IPS DF 4.7 (cell line): ENCODE measurements at regions not wholly inside any gene's neighbourhood (a gene's known extent, or its start where the extent isn't known, plus 50 kb on each side); places are given as distances from the start of the nearest gene placed in this dataset.
"Not testable (repeated sequence)": the region's sequence is repeated elsewhere in the genome, so short reads cannot be mapped to it uniquely, and the experiment has no call there.

Source experiments
- DNase-seq: peaks from one replicate; pipeline ENCODE4 v3.0.0-alpha.2; 2013; ENCODE audit warnings: low spot score; ENCODE audit errors: extremely low read depth

DNA sequence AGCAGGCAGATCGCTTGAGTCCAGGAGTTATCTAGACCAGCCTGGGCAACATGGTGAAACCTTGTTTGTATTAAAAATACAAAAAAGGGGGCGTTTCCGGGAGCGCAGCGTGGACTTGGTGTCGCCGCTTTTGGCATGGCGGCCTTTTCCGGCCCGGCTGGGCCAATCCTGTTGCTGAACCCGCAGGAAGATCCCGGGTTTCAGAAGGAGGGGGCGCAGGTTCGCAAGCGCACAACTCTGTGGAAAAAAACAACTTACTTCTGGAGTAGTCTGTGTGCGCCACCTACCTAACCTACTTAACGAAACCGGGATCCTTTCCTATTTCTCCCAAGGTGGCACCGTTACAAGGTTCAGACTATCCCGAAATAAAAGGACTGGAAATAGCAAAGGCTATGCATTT lies 198.6 kb downstream of the MSX2 start:
- no peak for DNase-seq

DNA sequence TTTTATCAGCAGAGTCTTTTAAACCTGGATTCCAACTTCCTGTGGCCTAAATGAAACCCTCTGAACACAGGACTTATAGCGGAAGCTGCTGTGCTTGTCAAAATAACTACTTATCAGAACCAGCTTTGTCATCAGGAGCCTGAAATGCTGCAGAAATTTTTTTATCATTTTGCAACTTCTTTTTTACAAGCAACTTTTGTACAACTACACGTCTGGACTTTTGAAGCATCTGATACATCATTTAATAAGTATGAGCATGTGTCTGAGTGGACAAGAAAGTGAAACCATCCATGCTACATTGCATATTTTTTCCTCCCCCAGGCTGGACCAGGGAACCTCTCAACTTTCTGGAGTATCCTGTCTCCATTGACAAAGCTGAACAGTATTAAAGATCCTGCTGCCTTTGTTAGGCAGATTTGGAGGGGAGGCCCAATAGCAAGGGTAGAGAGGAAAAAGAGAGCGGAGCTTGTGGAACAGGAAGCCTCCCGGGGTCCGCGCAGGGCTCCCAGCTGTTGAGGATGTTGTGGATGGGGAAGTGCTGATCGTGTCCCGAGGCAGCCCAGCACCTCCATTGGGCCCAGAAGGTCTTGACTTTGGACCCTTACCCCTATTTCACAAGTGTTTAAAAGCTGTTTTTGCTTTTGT lies 196.6 kb downstream of the MSX2 start:
- no peak for DNase-seq

DNA sequence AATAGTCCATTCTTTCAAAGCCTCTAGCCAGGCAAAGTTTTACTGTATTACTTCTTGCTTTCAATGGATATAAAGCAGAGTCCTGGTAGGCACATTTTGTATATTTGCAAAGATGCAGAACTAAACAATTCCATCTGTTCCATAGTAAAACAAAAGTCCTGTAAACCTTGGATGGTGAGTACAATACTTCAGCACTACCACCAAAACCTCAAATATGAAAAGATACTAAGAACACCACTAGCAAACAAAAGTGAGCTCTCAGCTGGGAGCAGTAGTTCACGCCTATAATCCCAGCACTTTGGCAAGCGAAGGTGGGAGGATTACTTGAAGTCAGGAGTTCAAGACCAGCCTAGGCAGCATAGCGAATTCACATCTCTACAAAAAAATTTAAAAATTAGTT lies 195.0 kb downstream of the MSX2 start:
- DNase-seq: no peak

- no peak for DNase-seq
Measured at GRCh38 chr5:174918655-174919054, 194.3 kb downstream of the MSX2 start.

DNA sequence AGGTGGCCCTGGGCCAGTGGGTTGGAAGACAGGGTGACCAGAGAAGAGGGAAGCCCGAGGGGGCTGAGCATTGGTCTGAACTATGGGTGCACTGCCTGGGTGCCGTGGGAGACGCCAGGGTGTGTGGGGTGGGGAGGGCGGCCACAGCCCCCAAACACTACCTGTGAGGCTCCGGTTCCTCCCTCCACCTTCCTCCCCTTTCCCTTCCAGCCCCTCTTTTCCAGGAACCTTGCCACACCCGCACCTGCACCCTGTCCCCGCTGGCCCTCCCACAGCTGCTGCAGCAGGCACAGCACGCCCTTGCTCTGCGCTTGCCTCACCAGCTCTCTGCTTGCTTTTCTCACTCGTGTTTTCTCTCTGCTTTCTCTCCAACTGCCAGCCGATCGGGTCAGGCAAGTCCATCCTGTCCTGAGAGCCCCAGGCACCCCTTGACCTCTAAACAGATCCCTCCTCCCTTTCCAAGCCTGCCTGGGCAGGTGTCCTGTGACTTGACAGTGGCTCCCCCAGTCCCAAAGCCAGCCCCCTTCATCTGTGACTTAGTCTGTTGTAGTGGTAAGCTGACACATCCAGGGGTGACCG lies 193.7 kb downstream of the MSX2 start:
- no peak for DNase-seq

DNA sequence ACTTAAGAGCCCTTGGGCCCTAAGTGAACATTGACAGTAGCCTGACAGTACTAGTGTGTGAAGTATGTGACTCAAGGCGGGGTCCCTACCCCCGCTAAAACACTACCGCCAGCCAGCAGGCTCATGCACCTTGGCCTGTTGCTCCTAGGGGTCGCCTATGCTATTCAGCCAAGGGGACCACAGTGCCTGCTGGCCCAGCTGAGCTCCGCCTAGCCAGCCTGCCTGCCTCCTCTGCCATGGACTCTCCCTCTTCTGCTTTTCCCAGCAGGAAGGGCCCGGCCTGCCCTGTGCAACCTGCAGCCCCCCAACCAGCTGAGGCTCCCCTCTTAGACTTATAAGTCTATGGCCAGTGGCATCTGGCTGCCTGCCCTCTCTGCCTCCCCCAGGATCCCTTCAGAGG lies 193.1 kb downstream of the MSX2 start:
- not testable (repeated sequence) for DNase-seq

GRCh38 chr5:174916924-174917323 lies 192.5 kb downstream of the MSX2 start:
- DNase-seq: not testable (repeated sequence)

- DNase-seq: no peak
Measured at GRCh38 chr5:174916227-174916626, 191.8 kb downstream of the MSX2 start.

DNA sequence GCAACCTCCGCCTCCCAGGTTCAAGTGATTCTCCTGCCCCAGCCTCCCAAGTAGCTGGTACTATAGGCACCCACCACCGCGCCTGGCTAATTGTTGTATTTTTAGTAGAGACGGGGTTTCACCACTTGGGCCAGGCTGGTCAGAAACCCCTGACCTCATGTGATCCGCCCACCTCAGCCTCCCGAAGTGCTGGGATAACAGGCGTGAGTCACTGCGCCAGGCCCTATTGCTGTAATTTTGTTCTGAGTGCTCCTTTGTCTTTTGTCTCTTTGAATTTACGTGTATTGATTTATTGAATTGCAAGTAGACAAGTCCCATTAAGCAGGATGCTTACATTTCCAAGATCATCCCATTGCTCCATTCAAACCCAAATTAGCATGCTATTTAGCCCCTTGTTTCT lies 186.7 kb downstream of the MSX2 start:
- DNase-seq: no peak

GRCh38 chr5:174910245-174910737 lies 185.9 kb downstream of the MSX2 start:
- no peak for DNase-seq

DNA sequence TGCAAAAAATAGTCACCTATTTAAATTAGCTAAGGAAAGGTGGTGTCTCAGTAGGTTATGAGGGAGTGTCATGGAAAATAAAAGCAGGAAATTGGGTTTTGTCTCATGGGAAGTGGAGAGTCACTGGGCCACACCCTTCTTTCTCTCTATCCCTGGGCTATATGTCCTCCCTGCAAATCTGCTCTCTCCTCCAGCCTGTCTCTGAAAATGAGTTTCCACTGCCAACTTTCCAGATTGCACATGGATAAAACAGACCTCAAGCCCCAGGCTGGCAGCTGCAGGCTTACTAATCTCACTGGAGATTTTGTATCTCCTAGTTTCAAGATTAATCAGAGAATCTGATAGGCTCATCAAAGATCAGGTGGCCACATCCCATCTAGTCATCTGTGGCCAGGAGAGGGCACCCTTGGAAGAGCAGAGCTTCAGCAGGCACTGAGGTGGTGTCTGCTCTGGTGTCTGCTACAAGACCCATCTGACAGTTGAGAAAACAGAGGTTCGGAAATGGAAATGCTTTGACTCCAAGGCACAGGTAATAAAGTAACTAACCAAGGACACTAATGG lies 178.9 kb downstream of the MSX2 start:
- DNase-seq: no peak

GRCh38 chr5:174901336-174901735 lies 177.0 kb downstream of the MSX2 start:
- DNase-seq: no peak

- DNase-seq: no peak
Measured at GRCh38 chr5:174900240-174900865, 176.0 kb downstream of the MSX2 start.

GRCh38 chr5:174897281-174897950 lies 173.0 kb downstream of the MSX2 start:
- no peak for DNase-seq

DNA sequence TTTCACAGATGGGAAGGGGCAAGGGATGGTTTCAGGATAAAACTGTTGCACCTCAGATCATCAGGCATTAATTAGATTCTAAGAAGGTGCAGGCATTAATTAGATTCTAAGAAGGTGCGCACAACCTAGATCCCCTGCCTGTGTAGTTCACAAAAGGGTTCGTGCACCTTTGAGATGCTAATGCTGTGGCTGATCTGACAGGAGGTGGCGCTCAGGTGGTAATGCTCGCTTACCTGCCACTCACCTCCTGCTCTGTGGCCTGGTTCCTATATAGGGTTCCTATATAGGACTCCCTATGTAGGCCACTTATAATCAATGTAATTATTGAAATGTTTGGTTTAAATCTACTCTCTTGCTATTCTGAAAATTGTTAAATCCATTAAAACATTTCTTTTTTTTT lies 171.0 kb downstream of the MSX2 start:
- DNase-seq: no peak

DNA sequence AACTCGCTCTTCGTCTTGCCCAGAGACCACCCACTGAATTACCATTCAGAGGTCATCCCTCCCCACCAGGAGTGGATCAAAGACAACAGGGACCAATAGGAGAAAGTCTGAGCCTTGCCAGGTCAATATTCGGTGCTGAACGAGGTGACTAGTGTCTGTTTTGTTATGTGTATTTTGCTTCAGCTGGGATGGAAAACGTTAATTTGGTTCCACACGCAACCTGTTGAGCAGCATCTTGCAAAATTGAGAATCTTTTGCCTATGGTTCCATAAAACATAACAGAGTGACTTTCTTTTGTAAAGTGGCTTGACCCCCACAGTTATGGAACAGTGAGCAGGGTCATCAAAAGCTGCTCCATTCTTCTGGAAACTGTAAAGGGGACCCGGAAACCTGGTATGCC lies 168.4 kb downstream of the MSX2 start:
- no peak for DNase-seq

DNA sequence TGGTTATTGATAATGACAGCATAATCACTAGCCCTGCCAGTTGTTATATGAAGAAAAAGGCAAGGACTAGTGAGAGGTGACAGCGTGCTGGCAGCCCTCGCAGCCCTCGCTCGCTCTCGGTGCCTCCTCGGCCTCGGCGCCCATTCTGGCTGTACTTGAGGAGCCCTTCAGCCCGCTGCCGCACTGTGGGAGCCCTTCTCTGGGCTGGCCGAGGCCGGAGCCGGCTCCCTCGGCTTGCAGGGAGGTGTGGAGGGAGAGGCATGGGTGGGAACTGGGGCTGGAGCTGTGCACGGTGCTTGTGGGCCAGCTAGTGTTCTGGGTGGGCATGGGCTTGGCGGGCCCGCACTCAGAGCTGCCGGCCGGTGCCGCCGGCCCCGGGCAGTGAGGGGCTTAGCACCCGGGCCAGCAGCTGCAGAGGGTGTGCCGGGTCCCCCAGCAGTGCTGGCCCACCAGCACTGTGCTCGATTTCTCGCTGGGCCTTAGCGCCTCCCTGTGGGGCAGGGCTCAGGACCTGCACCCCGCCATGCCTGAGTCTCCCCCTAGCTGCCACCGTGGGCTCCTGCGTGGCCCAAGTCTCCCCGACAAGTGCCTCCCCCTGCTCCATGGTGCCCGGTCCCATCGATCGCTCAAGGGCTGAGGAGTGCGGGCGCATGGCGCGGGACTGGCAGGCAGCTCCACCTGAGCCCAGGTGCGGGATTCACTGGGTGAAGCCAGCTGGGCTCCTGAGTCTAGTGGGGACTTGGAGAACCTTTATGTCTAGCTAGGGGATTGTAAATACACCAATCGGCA lies 156.2 kb downstream of the MSX2 start:
- not testable (repeated sequence) for DNase-seq

DNA sequence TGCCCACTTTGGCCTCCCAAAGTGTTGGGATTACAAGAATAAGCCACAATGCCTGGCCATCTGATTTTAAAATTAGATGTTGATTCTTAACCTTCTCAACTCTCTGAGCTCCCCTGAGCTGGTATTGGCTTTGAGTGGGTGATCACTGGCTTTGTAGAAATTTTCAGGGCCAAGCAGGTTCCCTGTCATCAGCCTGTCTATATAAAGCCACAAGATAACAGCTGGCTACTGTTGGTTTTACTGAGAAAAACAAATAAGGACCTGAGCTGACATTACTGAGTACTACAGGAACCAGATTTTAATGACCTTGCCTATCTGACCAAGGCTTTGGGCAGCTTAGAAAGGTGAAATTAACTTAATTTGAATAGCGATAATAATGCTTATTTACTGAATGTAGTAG lies 153.6 kb downstream of the MSX2 start:
- no peak for DNase-seq

GRCh38 chr5:174872271-174872670 lies 147.9 kb downstream of the MSX2 start:
- DNase-seq: no peak

DNA sequence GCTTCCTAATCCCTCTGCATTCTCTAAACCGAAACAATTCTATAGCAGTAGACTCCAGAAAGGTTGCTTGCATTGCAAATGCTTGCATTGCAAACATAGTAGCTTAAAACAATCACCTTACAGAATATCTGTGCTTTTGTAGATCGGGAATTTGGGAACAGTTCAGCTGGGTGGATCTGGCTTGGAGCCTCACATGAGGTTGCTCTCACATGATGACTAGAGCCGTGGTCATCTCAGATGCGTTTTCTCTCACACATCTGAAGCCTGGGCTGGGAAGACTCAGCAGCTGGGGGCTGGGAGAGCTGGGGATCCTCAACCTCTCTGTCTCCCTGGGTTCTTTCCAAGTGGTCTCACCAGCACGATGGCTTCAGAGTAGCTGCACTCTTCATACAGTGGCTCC lies 127.8 kb downstream of the MSX2 start:
- DNase-seq: no peak

- no peak for DNase-seq
Measured at GRCh38 chr5:174850565-174851169, 126.3 kb downstream of the MSX2 start.
